Activated naive CD8-positive, alpha-beta T cell treated with anti-CD3 and anti-CD28 coated beads, Interleukin-2, amount 10 ng/mL, durations not matched to agents 7 days and 5 days (primary cell): ENCODE measurements at regions not wholly inside any gene's neighbourhood (a gene's known extent, or its start where the extent isn't known, plus 50 kb on each side); places are given as distances from the start of the nearest gene placed in this dataset.

Experiments used
- ATAC-seq: fragments of 150-1000 bp; cut with Tn5 transposase; one replicate; pipeline ENCODE4 v1.10.0; 2021; ENCODE audit warnings: low read depth, moderate library complexity
- POLR2A ChIA-PET: fragments of 350-600 bp; sonication (Branson Sonifier 250); formaldehyde crosslinking; loops from one replicate; lab custom pipeline; 2021; ENCODE audit warnings: antibody characterized with exemption; lab: Charles Lee
- DNase-seq: peaks from one replicate; pipeline ENCODE4 v3.0.0; 2021
- H3K27ac Mint-ChIP-seq: one replicate; pipeline ENCODE4 v1.8.0; 2022; ENCODE audit warnings: mild to moderate bottlenecking, mixed read lengths
- H3K27me3 Mint-ChIP-seq: one replicate; pipeline ENCODE4 v1.8.0; 2022; ENCODE audit warnings: mild to moderate bottlenecking, moderate library complexity, mixed read lengths
- H3K36me3 Mint-ChIP-seq: one replicate; pipeline ENCODE4 v1.8.0; 2021; ENCODE audit warnings: mild to moderate bottlenecking, mixed read lengths
- H3K4me1 Mint-ChIP-seq: one replicate; pipeline ENCODE4 v1.8.0; 2021; ENCODE audit warnings: mixed read lengths
- H3K4me3 Mint-ChIP-seq: one replicate; pipeline ENCODE4 v1.8.0; 2022; ENCODE audit warnings: mild to moderate bottlenecking, moderate library complexity, mixed read lengths
- H3K9me3 Mint-ChIP-seq: one replicate; pipeline ENCODE4 v1.8.0; 2021; ENCODE audit warnings: mixed read lengths

- no peak for ATAC-seq
- no peaks in the 10 kb centered on the region for H3K4me1 Mint-ChIP-seq
- POLR2A ChIA-PET, result no interaction called here
- H3K4me3 Mint-ChIP-seq, result no peak overlapping the region
- no peaks in the 10 kb centered on the region for H3K36me3 Mint-ChIP-seq
- DNase-seq, result no peak
- H3K27ac Mint-ChIP-seq, result no peak overlapping the region
- H3K27me3 Mint-ChIP-seq, result no peaks in the 10 kb centered on the region
- H3K9me3 Mint-ChIP-seq, result peaks cover 5% of the 10 kb centered on the region
These were observed 2195.7 kb upstream of the C9orf72 start for GRCh38 chr9:29769019-29769418.

GRCh38 chr9:29773676-29774075, 2200.4 kb upstream of the C9orf72 start:
- no peak overlapping the region for H3K4me3 Mint-ChIP-seq
- no peak overlapping the region for H3K27ac Mint-ChIP-seq
- H3K27me3 Mint-ChIP-seq, result no peaks in the 10 kb centered on the region
- H3K4me1 Mint-ChIP-seq, result no peaks in the 10 kb centered on the region
- H3K36me3 Mint-ChIP-seq, result no peaks in the 10 kb centered on the region
- no peak for DNase-seq
- H3K9me3 Mint-ChIP-seq, result peaks cover 4% of the 10 kb centered on the region
- POLR2A ChIA-PET, result no interaction called here
- no peak for ATAC-seq

- no peak for ATAC-seq
- Mint-ChIP-seq H3K9me3 (peaks cover 6% of the 10 kb centered on the region), H3K27ac (no peak overlapping the region), H3K4me3 (no peak overlapping the region), H3K27me3 (no peaks in the 10 kb centered on the region), H3K4me1 (no peaks in the 10 kb centered on the region), H3K36me3 (no peaks in the 10 kb centered on the region)
- no peak for DNase-seq
- POLR2A ChIA-PET, result no interaction called here
These were observed 2202.2 kb upstream of the C9orf72 start for GRCh38 chr9:29775491-29775890.

GRCh38 chr9:29778281-29778849, 2205.1 kb upstream of the C9orf72 start:
- Mint-ChIP-seq H3K4me1 (no peaks in the 10 kb centered on the region), H3K4me3 (no peak overlapping the region), H3K9me3 (peaks cover 6% of the 10 kb centered on the region), H3K27ac (no peak overlapping the region), H3K36me3 (no peaks in the 10 kb centered on the region), H3K27me3 (no peaks in the 10 kb centered on the region)
- ATAC-seq, result no peak
- no peak for DNase-seq
- POLR2A ChIA-PET, result no interaction called here

GRCh38 chr9:29793970-29794369, 2220.7 kb upstream of the C9orf72 start:
- Mint-ChIP-seq H3K4me3 (no peak overlapping the region), H3K36me3 (no peaks in the 10 kb centered on the region), H3K27ac (no peak overlapping the region), H3K27me3 (no peaks in the 10 kb centered on the region), H3K9me3 (no peaks in the 10 kb centered on the region), H3K4me1 (no peaks in the 10 kb centered on the region)
- ATAC-seq, result no peak
- POLR2A ChIA-PET, result no interaction called here
- no peak for DNase-seq

- Mint-ChIP-seq H3K27ac (no peak overlapping the region), H3K9me3 (no peaks in the 10 kb centered on the region), H3K4me3 (no peak overlapping the region), H3K27me3 (no peaks in the 10 kb centered on the region), H3K36me3 (no peaks in the 10 kb centered on the region), H3K4me1 (no peaks in the 10 kb centered on the region)
- POLR2A ChIA-PET, result no interaction called here
- DNase-seq (no peak), ATAC-seq (no peak)
These were observed 2223.1 kb upstream of the C9orf72 start for GRCh38 chr9:29796291-29796952.

- Mint-ChIP-seq H3K27me3 (no peaks in the 10 kb centered on the region), H3K27ac (no peak overlapping the region), H3K4me3 (no peak overlapping the region), H3K9me3 (peaks cover 1% of the 10 kb centered on the region), H3K4me1 (no peaks in the 10 kb centered on the region), H3K36me3 (no peaks in the 10 kb centered on the region)
- POLR2A ChIA-PET, result no interaction called here
- DNase-seq, result no peak
- ATAC-seq, result no peak
These were observed 2225.3 kb upstream of the C9orf72 start for GRCh38 chr9:29798599-29798998.

- H3K27me3 Mint-ChIP-seq, result no peaks in the 10 kb centered on the region
- no peaks in the 10 kb centered on the region for H3K36me3 Mint-ChIP-seq
- no peaks in the 10 kb centered on the region for H3K4me1 Mint-ChIP-seq
- ATAC-seq (no peak), DNase-seq (no peak)
- no peak overlapping the region for H3K27ac Mint-ChIP-seq
- POLR2A ChIA-PET, result no interaction called here
- peaks cover 1% of the 10 kb centered on the region for H3K9me3 Mint-ChIP-seq
- H3K4me3 Mint-ChIP-seq, result no peak overlapping the region
These were observed 2225.9 kb upstream of the C9orf72 start for GRCh38 chr9:29799227-29799626.

- Mint-ChIP-seq H3K4me1 (no peaks in the 10 kb centered on the region), H3K27me3 (no peaks in the 10 kb centered on the region), H3K9me3 (peaks cover 1% of the 10 kb centered on the region), H3K27ac (no peak overlapping the region), H3K4me3 (no peak overlapping the region), H3K36me3 (no peaks in the 10 kb centered on the region)
- POLR2A ChIA-PET, result no interaction called here
- ATAC-seq (no peak), DNase-seq (no peak)
These were observed 2227.5 kb upstream of the C9orf72 start for GRCh38 chr9:29800821-29801220.

- no peak for ATAC-seq
- POLR2A ChIA-PET, result no interaction called here
- no peaks in the 10 kb centered on the region for H3K4me1 Mint-ChIP-seq
These were observed 2229.2 kb upstream of the C9orf72 start for GRCh38 chr9:29802454-29802853.

GRCh38 chr9:29806937-29807618, 2233.8 kb upstream of the C9orf72 start:
- Mint-ChIP-seq H3K36me3 (no peaks in the 10 kb centered on the region), H3K9me3 (peaks cover 2% of the 10 kb centered on the region), H3K4me1 (no peaks in the 10 kb centered on the region), H3K27me3 (no peaks in the 10 kb centered on the region), H3K4me3 (no peak overlapping the region), H3K27ac (no peak overlapping the region)
- POLR2A ChIA-PET, result no interaction called here
- no peak for ATAC-seq
- DNase-seq, result no peak

More at GRCh38 chr9:29802454-29802853, 2229.2 kb upstream of the C9orf72 start:
- no peak for DNase-seq
- Mint-ChIP-seq H3K27me3 (no peaks in the 10 kb centered on the region), H3K27ac (no peak overlapping the region), H3K36me3 (no peaks in the 10 kb centered on the region), H3K4me3 (no peak overlapping the region), H3K9me3 (peaks cover 1% of the 10 kb centered on the region)

- H3K4me3 Mint-ChIP-seq, result no peak overlapping the region
- H3K27ac Mint-ChIP-seq, result no peak overlapping the region
- POLR2A ChIA-PET, result no interaction called here
- ATAC-seq, result no peak
- no peak for DNase-seq
- H3K36me3 Mint-ChIP-seq, result no peaks in the 10 kb centered on the region
- no peaks in the 10 kb centered on the region for H3K27me3 Mint-ChIP-seq
- peaks cover 7% of the 10 kb centered on the region for H3K9me3 Mint-ChIP-seq
- no peaks in the 10 kb centered on the region for H3K4me1 Mint-ChIP-seq
These were observed 2243.8 kb upstream of the C9orf72 start for GRCh38 chr9:29816954-29817703.

- POLR2A ChIA-PET, result no interaction called here
- Mint-ChIP-seq H3K4me1 (no peaks in the 10 kb centered on the region), H3K36me3 (no peaks in the 10 kb centered on the region), H3K27ac (no peak overlapping the region), H3K9me3 (peaks cover 11% of the 10 kb centered on the region), H3K27me3 (no peaks in the 10 kb centered on the region), H3K4me3 (no peak overlapping the region)
- ATAC-seq, result no peak
- no peak for DNase-seq
These were observed 2249.2 kb upstream of the C9orf72 start for GRCh38 chr9:29822458-29822857.
